DOHH2 (cell line): ENCODE measurements at regions not wholly inside any gene's neighbourhood (a gene's known extent, or its start where the extent isn't known, plus 50 kb on each side); places are given as distances from the start of the nearest gene placed in this dataset.

Experiments used
- EZH2phosphoT487 ChIP-seq: fragments of 200-600 bp; sonication (generic); IDR thresholded peaks from 2 replicates; pipeline ENCODE4 v1.6.1; 2017; ENCODE audit warnings: borderline replicate concordance, mild to moderate bottlenecking, antibody characterized with exemption, low read length, moderate library complexity, mixed read lengths
- TF ChIP-seq, protein P1 (sequence below): fragments of 200-600 bp; sonication (generic); IDR thresholded peaks from one replicate; pipeline ENCODE4 v1.5.1; 2014; ENCODE audit warnings: antibody characterized with exemption, mild to moderate bottlenecking, low read depth, low read length; ENCODE audit not compliant: poor library complexity, severe bottlenecking

GRCh38 chr12:46982629-46983392, 96.6 kb upstream of the PCED1B start:
- TF ChIP-seq EZH2phosphoT487 = no peak
- TF ChIP-seq, protein P1, sequence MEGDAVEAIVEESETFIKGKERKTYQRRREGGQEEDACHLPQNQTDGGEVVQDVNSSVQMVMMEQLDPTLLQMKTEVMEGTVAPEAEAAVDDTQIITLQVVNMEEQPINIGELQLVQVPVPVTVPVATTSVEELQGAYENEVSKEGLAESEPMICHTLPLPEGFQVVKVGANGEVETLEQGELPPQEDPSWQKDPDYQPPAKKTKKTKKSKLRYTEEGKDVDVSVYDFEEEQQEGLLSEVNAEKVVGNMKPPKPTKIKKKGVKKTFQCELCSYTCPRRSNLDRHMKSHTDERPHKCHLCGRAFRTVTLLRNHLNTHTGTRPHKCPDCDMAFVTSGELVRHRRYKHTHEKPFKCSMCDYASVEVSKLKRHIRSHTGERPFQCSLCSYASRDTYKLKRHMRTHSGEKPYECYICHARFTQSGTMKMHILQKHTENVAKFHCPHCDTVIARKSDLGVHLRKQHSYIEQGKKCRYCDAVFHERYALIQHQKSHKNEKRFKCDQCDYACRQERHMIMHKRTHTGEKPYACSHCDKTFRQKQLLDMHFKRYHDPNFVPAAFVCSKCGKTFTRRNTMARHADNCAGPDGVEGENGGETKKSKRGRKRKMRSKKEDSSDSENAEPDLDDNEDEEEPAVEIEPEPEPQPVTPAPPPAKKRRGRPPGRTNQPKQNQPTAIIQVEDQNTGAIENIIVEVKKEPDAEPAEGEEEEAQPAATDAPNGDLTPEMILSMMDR = no peak
